Breast epithelium (tissue), 3 donors: ENCODE measurements at regions not wholly inside any gene's neighbourhood (a gene's known extent, or its start where the extent isn't known, plus 50 kb on each side); places are given as distances from the start of the nearest gene placed in this dataset.

Experiments used
- CTCF ChIP-seq, 3 donors: fragments of 450-650 bp; IDR thresholded peaks; one replicate each; pipeline ENCODE4 v1.5.1; 2016 to 2017; ENCODE audit warnings: antibody characterized with exemption in 3 of 3, mild to moderate bottlenecking in 3 of 3, moderate library complexity in 3 of 3
- POLR2A ChIP-seq: fragments of 450-650 bp; IDR thresholded peaks from one replicate; pipeline ENCODE4 v1.6.1; 2016; ENCODE audit warnings: antibody characterized with exemption, mild to moderate bottlenecking, moderate library complexity
- POLR2AphosphoS5 ChIP-seq, 3 donors: sonication (generic); formaldehyde crosslinking; IDR thresholded peaks; one replicate each; pipeline ENCODE4 v1.6.1; 2017; ENCODE audit warnings: antibody characterized with exemption in 3 of 3

DNA sequence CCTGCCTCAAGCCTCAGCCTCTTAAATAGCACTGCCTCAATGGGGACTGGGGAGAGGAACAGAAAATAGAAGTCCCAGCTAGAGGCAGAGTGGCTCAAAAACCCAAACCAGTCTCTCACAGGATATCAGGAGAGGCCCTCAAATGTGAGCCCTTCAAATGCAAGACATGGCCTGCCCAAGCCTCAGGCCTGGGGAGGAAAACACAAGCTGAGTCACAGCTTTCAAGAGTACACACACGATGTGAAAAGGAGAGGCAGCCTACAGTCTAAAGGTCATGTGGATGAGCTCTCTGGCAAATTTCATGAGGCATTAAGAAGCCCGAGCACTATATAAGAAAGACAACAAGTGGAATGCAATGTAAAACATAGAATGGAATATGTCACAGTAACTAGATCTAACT, 316.6 kb upstream of the MEX3C start:
- TF ChIP-seq CTCF (IDR thresholded peaks at IDR 0.05), result no peak
- no peak for TF ChIP-seq POLR2A
- TF ChIP-seq POLR2AphosphoS5 (IDR thresholded peaks at IDR 0.05), result no peak
